Loucy (cell line): ENCODE measurements at regions not wholly inside any gene's neighbourhood (a gene's known extent, or its start where the extent isn't known, plus 50 kb on each side); places are given as distances from the start of the nearest gene placed in this dataset.

Source experiments
- H2AFZ ChIP-seq: fragments of 200-600 bp; sonication (generic); 2 replicates; pipeline ENCODE4 v1.6.0; 2016; ENCODE audit warnings: antibody characterized with exemption, mild to moderate bottlenecking, low read length, moderate library complexity
- H3F3A ChIP-seq: fragments of 200-600 bp; 2 replicates; pipeline ENCODE4 v1.6.0; 2016; ENCODE audit warnings: antibody characterized with exemption, low read depth, mild to moderate bottlenecking
- H3K27me3 ChIP-seq: fragments of 200-600 bp; sonication (generic); 2 replicates; pipeline ENCODE4 v1.6.1; 2014; ENCODE audit warnings: low read length, mild to moderate bottlenecking; ENCODE audit not compliant: insufficient read depth, poor library complexity, severe bottlenecking
- H3K36me3 ChIP-seq: fragments of 200-600 bp; sonication (generic); 2 replicates; pipeline ENCODE4 v1.6.1; 2016; ENCODE audit warnings: low read length; ENCODE audit not compliant: insufficient read depth
- H3K4me1 ChIP-seq: fragments of 200-600 bp; sonication (generic); 2 replicates; pipeline ENCODE4 v1.5.1; 2014; ENCODE audit warnings: low read length, mild to moderate bottlenecking; ENCODE audit not compliant: insufficient read depth, poor library complexity, severe bottlenecking
- H3K4me2 ChIP-seq: fragments of 200-600 bp; sonication (generic); 2 replicates; pipeline ENCODE4 v1.6.0; 2014; ENCODE audit warnings: antibody characterized with exemption, low read length, low read depth, mild to moderate bottlenecking; ENCODE audit not compliant: poor library complexity, severe bottlenecking
- H3K4me3 ChIP-seq: fragments of 200-600 bp; sonication (generic); 2 replicates; pipeline ENCODE4 v1.5.1; 2014; ENCODE audit warnings: low read length, mild to moderate bottlenecking, mixed read lengths; ENCODE audit not compliant: poor library complexity, severe bottlenecking
- H3K79me2 ChIP-seq: fragments of 200-600 bp; sonication (generic); 2 replicates; pipeline ENCODE4 v1.6.1; 2014; ENCODE audit warnings: low read length; ENCODE audit not compliant: insufficient read depth
- H3K9ac ChIP-seq: fragments of 200-600 bp; sonication (generic); 2 replicates; pipeline ENCODE4 v1.6.0; 2014; ENCODE audit warnings: mild to moderate bottlenecking, low read depth, low read length, moderate library complexity; ENCODE audit not compliant: poor library complexity, severe bottlenecking
- H3K9me2 ChIP-seq: fragments of 200-600 bp; sonication (generic); replicated peaks from 2 replicates; pipeline ENCODE4 v1.6.1; 2016; ENCODE audit warnings: low read depth, low read length, mixed read lengths
- H3K9me3 ChIP-seq: fragments of 200-600 bp; sonication (generic); 2 replicates; pipeline ENCODE4 v1.6.1; 2014; ENCODE audit warnings: mild to moderate bottlenecking, antibody characterized with exemption, low read length, low read depth; ENCODE audit not compliant: insufficient read depth
- H4K20me1 ChIP-seq: fragments of 200-600 bp; sonication (generic); 2 replicates; pipeline ENCODE4 v1.6.0; 2014; ENCODE audit warnings: antibody characterized with exemption, low read length, mild to moderate bottlenecking; ENCODE audit not compliant: insufficient read depth, poor library complexity, severe bottlenecking
- EZH2phosphoT487 ChIP-seq: fragments of 200-600 bp; IDR thresholded peaks from 2 replicates; pipeline ENCODE4 v1.6.1; 2018; ENCODE audit warnings: antibody characterized with exemption, mild to moderate bottlenecking, moderate library complexity, borderline replicate concordance
- TF ChIP-seq, protein P1 (sequence below): fragments of 200-600 bp; sonication (generic); conservative IDR thresholded peaks from 2 replicates; pipeline ENCODE4 v1.5.1; 2014; ENCODE audit warnings: mild to moderate bottlenecking, antibody characterized with exemption, low read length

DNA sequence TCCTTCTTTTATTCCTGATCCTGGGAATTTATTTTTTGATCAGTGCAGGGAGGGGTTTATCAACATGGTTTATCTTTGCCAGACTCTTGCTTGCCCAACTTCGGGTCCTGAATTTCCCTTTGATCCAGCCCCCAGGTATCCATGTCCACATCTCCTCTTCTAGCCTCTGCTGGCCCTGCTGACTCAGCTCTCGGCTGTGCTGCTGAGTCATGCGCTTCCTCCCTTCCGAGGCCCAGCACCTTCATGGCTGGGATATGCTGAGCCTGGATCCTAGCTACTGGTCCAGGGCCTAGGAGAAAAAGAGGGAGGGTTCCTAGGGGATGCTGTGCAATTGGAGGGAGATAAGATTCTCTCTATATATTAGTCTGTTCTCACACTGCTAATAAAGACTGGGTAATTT lies 380.7 kb upstream of the SHH start:
- Histone ChIP-seq H3K79me2 (no peaks in the 10 kb centered on the region), H3K4me2 (no peak overlapping the region), H3K9me2 (no peaks in the 10 kb centered on the region), H4K20me1 (no peaks in the 10 kb centered on the region), H3K36me3 (no peaks in the 10 kb centered on the region), H3K4me1 (no peaks in the 10 kb centered on the region), H2AFZ (no peak overlapping the region), H3K9ac (no peak overlapping the region), H3K9me3 (peaks cover 4% of the 10 kb centered on the region; the same call in 1 of the 2 replicates), H3K4me3 (no peak overlapping the region), H3K27me3 (no peaks in the 10 kb centered on the region), H3F3A (no peaks in the 10 kb centered on the region)
- TF ChIP-seq EZH2phosphoT487: no peak
- TF ChIP-seq, protein P1, sequence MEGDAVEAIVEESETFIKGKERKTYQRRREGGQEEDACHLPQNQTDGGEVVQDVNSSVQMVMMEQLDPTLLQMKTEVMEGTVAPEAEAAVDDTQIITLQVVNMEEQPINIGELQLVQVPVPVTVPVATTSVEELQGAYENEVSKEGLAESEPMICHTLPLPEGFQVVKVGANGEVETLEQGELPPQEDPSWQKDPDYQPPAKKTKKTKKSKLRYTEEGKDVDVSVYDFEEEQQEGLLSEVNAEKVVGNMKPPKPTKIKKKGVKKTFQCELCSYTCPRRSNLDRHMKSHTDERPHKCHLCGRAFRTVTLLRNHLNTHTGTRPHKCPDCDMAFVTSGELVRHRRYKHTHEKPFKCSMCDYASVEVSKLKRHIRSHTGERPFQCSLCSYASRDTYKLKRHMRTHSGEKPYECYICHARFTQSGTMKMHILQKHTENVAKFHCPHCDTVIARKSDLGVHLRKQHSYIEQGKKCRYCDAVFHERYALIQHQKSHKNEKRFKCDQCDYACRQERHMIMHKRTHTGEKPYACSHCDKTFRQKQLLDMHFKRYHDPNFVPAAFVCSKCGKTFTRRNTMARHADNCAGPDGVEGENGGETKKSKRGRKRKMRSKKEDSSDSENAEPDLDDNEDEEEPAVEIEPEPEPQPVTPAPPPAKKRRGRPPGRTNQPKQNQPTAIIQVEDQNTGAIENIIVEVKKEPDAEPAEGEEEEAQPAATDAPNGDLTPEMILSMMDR: no peak

DNA sequence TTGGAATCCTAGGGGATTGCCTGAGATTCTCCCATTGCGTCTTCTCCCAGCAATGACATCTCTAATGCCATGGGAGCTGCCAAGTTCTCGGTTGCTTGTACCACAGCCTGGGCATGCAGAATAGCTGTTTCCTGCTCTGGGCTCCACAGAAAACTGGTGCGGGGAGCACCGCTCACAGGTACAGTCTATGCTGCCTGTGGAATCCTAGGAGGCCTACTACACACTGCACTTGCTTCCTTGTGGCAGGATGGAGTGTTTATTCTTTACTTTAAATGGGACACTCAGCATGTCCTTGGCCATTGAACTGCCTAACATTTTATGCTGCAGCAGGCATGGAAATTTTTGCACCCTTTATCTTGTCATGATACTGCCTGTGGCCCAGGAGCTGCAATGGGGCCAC lies 378.8 kb upstream of the SHH start:
- Histone ChIP-seq H3K4me1 (no peaks in the 10 kb centered on the region), H3K27me3 (no peaks in the 10 kb centered on the region), H3K9ac (no peak overlapping the region), H3K9me3 (peaks cover 4% of the 10 kb centered on the region; the same call in 1 of the 2 replicates), H3K4me3 (no peak overlapping the region), H3K9me2 (no peaks in the 10 kb centered on the region), H3K79me2 (no peaks in the 10 kb centered on the region), H4K20me1 (no peaks in the 10 kb centered on the region), H3K36me3 (no peaks in the 10 kb centered on the region), H3K4me2 (no peak overlapping the region), H2AFZ (no peak overlapping the region), H3F3A (no peaks in the 10 kb centered on the region)
- TF ChIP-seq, protein P1: no peak

DNA sequence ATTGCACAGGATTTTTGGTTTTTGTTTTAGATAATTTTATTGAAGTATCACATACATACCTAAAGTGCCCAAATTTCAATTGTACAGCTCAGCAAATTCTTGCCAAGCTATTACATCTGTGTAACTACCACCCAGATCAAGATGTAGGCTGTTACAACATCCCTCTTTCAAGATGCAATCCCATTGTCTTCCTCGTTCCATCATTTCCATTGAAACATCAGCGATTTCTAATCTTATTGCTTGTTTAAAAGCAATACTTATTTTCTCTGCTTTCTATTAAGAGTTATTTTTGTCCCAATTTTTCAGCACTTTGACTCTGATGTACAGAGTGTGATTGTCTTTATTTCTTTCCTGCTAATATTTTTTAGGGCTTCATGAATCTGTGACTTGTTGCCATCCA lies 372.8 kb upstream of the SHH start:
- H3K9me3 ChIP-seq: no peaks in the 10 kb centered on the region; the same call in 1 of the 2 replicates
- TF ChIP-seq, protein P1: no peak
- TF ChIP-seq EZH2phosphoT487: no peak
- no peaks in the 10 kb centered on the region for H3K4me1 ChIP-seq

More for the DNA sequence above, 372.8 kb upstream of the SHH start:
- Histone ChIP-seq H3K4me3 (no peak overlapping the region), H4K20me1 (no peaks in the 10 kb centered on the region), H3K9ac (no peak overlapping the region), H3K79me2 (no peaks in the 10 kb centered on the region), H3K27me3 (no peaks in the 10 kb centered on the region), H3K4me2 (no peak overlapping the region), H3K36me3 (no peaks in the 10 kb centered on the region), H3K9me2 (no peaks in the 10 kb centered on the region), H3F3A (no peaks in the 10 kb centered on the region), H2AFZ (no peak overlapping the region)
